Endodermal cell (in vitro differentiated cells): ENCODE measurements at regions not wholly inside any gene's neighbourhood (a gene's known extent, or its start where the extent isn't known, plus 50 kb on each side); places are given as distances from the start of the nearest gene placed in this dataset.

Source experiments
- DNase-seq: peaks from one replicate; pipeline ENCODE4 v3.0.0-alpha.2; 2017
- H3K27ac ChIP-seq: 2 replicates; pipeline ENCODE4 v1.5.1; 2013; ENCODE audit warnings: mild to moderate bottlenecking, low read depth, low read length, moderate library complexity
- H3K27me3 ChIP-seq: 2 replicates; pipeline ENCODE4 v1.6.1; 2013; ENCODE audit warnings: mild to moderate bottlenecking, low read length, moderate library complexity; ENCODE audit not compliant: insufficient read depth, control insufficient read depth, poor library complexity, severe bottlenecking
- H3K36me3 ChIP-seq: 2 replicates; pipeline ENCODE4 v1.7.0; 2013; ENCODE audit warnings: mild to moderate bottlenecking, low read length, moderate library complexity; ENCODE audit not compliant: control insufficient read depth, insufficient read depth
- H3K4me1 ChIP-seq: one replicate; pipeline ENCODE4 v1.7.0; 2013; ENCODE audit warnings: low read length; ENCODE audit not compliant: control insufficient read depth, insufficient read depth
- H3K4me3 ChIP-seq: 2 replicates; pipeline ENCODE4 v1.5.1; 2013; ENCODE audit warnings: mild to moderate bottlenecking, low read length, moderate library complexity
- H3K9ac ChIP-seq: 2 replicates; pipeline ENCODE4 v1.6.1; 2013; ENCODE audit warnings: mild to moderate bottlenecking, low read length, moderate library complexity; ENCODE audit not compliant: poor library complexity, severe bottlenecking; ENCODE audit errors: extremely low read depth
- H3K9me3 ChIP-seq: 2 replicates; pipeline ENCODE4 v1.6.1; 2013; ENCODE audit warnings: mild to moderate bottlenecking, low read length, moderate library complexity; ENCODE audit not compliant: control insufficient read depth
- H3K27ac Mint-ChIP-seq: 2 replicates; pipeline ENCODE4 v1.8.0; 2020; ENCODE audit warnings: mixed read lengths
- H3K27me3 Mint-ChIP-seq: 2 replicates; pipeline ENCODE4 v1.8.0; 2021; ENCODE audit warnings: mild to moderate bottlenecking, mixed read lengths; ENCODE audit not compliant: insufficient read depth
- H3K36me3 Mint-ChIP-seq: 2 replicates; pipeline ENCODE4 v1.8.0; 2020; ENCODE audit warnings: low read depth, mixed read lengths
- H3K4me1 Mint-ChIP-seq: 2 replicates; pipeline ENCODE4 v1.8.0; 2020; ENCODE audit warnings: mixed read lengths
- H3K4me3 Mint-ChIP-seq: 2 replicates; pipeline ENCODE4 v1.8.0; 2020; ENCODE audit warnings: mild to moderate bottlenecking, moderate library complexity, mixed read lengths
- H3K9me3 Mint-ChIP-seq: 2 replicates; pipeline ENCODE4 v1.8.0; 2020; ENCODE audit warnings: mild to moderate bottlenecking, mixed read lengths
- WGBS, 2 experiments: methylation state at CpG; one replicate each; pipeline versions ENCODE4 v1.1.5 to v1.1.7; 2013; ENCODE audit warnings: missing lambda C conversion rate in 2 of 2, mixed read lengths in 1 of 2; ENCODE audit not compliant: insufficient coverage in 1 of 2, insufficient read length in 1 of 2; 5-methylcytosine and 5-hydroxymethylcytosine counted together
- TF ChIP-seq, protein P1 (sequence below): fragments of 200-600 bp; sonication (generic); conservative IDR thresholded peaks from 2 replicates; pipeline ENCODE4 v1.5.0; 2021; ENCODE audit warnings: antibody characterized with exemption, mild to moderate bottlenecking

DNA sequence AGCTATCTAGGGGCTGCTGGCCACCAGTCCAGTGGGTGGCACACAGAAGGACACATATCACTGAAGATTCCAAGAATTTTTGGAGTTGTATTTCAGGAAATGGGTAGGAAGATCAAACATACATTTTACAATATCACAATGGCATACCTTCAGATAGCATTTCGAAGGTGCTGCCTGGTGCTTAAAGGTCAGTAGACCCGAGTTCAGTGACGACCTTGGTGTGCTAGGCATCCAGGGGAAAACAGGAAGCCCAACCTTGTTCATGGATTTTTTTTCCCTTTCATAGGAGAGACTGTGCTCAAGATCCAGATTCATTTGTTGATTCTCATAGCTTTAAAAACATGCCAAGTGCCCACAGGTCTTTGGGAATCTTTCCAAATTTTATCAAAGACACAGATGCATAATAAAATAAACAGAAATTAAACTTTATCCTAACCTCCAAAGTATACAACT, 51.0 kb upstream of the RCBTB2 start:
- peaks cover 7% of the 10 kb centered on the region for H3K4me1 Mint-ChIP-seq
- no peaks in the 10 kb centered on the region for H3K36me3 ChIP-seq
- peaks cover 7% of the 10 kb centered on the region for H3K27me3 Mint-ChIP-seq
- no peak overlapping the region for H3K27ac Mint-ChIP-seq
- TF ChIP-seq, protein P1, sequence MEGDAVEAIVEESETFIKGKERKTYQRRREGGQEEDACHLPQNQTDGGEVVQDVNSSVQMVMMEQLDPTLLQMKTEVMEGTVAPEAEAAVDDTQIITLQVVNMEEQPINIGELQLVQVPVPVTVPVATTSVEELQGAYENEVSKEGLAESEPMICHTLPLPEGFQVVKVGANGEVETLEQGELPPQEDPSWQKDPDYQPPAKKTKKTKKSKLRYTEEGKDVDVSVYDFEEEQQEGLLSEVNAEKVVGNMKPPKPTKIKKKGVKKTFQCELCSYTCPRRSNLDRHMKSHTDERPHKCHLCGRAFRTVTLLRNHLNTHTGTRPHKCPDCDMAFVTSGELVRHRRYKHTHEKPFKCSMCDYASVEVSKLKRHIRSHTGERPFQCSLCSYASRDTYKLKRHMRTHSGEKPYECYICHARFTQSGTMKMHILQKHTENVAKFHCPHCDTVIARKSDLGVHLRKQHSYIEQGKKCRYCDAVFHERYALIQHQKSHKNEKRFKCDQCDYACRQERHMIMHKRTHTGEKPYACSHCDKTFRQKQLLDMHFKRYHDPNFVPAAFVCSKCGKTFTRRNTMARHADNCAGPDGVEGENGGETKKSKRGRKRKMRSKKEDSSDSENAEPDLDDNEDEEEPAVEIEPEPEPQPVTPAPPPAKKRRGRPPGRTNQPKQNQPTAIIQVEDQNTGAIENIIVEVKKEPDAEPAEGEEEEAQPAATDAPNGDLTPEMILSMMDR = no peak
- no peak overlapping the region for H3K27ac ChIP-seq
- H3K9me3 Mint-ChIP-seq = peaks cover 11% of the 10 kb centered on the region
- H3K4me1 ChIP-seq = peaks cover 7% of the 10 kb centered on the region
- H3K4me3 ChIP-seq = no peak overlapping the region
- WGBS, 2 experiments = 87 to 95% methylated on average over 3 of the region's 3 CpGs
- DNase-seq = no peak
- H3K9me3 ChIP-seq = peaks cover 13% of the 10 kb centered on the region
- peaks cover 2% of the 10 kb centered on the region for H3K36me3 Mint-ChIP-seq
- H3K27me3 ChIP-seq = no peaks in the 10 kb centered on the region
- no peak overlapping the region for H3K9ac ChIP-seq
- H3K4me3 Mint-ChIP-seq = no peak overlapping the region

DNA sequence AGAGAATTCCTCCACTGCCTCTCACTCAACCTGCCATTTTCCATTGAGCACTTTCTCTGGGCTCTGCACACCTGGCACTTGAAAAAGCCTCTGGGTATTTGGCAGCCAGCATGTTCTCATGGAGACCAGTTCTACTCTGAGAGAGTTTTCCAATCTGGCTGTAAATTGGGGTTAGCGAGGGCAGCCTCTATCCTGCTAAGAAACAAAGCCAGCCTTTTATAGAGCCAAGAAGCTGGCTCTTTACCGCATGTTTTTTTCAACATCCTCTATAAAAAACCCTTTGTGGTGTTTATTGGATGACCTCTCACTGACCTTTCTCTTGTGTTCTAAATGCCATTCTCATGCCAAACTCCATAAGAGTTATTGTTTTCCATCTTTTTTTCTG, 52.6 kb upstream of the RCBTB2 start:
- Histone ChIP-seq H3K36me3 (no peaks in the 10 kb centered on the region), H3K4me3 (no peak overlapping the region), H3K27me3 (no peaks in the 10 kb centered on the region), H3K4me1 (no peaks in the 10 kb centered on the region), H3K27ac (peak overlapping the region; percentile 48), H3K9me3 (peaks cover 28% of the 10 kb centered on the region), H3K9ac (no peak overlapping the region)
- H3K36me3 Mint-ChIP-seq = peaks cover 4% of the 10 kb centered on the region
- peaks cover 10% of the 10 kb centered on the region for H3K27me3 Mint-ChIP-seq
- H3K4me3 Mint-ChIP-seq = no peak overlapping the region
- H3K4me1 Mint-ChIP-seq = peaks cover 3% of the 10 kb centered on the region
- TF ChIP-seq, protein P1 = no peak
- DNase-seq = no peak
- H3K9me3 Mint-ChIP-seq = peaks cover 25% of the 10 kb centered on the region
- 86% methylated on average over 2 of the region's 2 CpGs; no CpG with 5 or more reads in 1 of the 2 experiments for WGBS, 2 experiments
- H3K27ac Mint-ChIP-seq = no peak overlapping the region

DNA sequence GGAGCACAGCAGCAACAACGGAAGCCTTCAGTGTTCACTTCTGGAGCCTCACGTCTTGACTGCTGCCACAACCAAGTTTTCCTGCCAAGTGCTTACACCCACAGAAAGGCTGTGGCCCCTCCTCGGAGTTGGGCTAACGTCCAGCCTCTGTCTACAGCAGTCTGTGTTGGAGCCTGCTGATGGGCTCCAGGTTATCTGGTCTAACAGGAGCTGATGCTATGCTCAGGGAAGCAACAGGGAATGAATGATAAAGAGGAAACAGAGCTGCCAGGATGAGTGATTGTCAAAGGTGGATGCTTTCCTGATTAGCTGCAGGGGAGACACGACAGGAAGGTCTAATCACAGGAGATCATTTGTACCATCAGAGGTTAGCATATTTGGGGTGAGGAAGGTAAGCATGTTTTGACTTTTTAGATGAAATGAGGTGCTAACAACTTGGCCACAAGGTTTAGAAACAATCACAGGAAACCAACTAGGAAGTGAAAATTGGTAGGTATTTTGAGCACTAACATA, 53.8 kb upstream of the RCBTB2 start:
- TF ChIP-seq, protein P1 = no peak
- peaks cover 37% of the 10 kb centered on the region for H3K9me3 Mint-ChIP-seq
- no peaks in the 10 kb centered on the region for H3K36me3 ChIP-seq
- no peak overlapping the region for H3K9ac ChIP-seq
- WGBS, 2 experiments = 64 to 73% methylated on average over 1 to 5 of the region's 5 CpGs
- H3K27ac ChIP-seq = no peak overlapping the region
- no peaks in the 10 kb centered on the region for H3K4me1 ChIP-seq
- no peaks in the 10 kb centered on the region for H3K27me3 ChIP-seq
- H3K27ac Mint-ChIP-seq = no peak overlapping the region
- H3K4me3 Mint-ChIP-seq = no peak overlapping the region
- peaks cover 3% of the 10 kb centered on the region for H3K4me1 Mint-ChIP-seq
- H3K27me3 Mint-ChIP-seq = peaks cover 8% of the 10 kb centered on the region
- no peak for DNase-seq
- no peak overlapping the region for H3K4me3 ChIP-seq
- peaks cover 40% of the 10 kb centered on the region for H3K9me3 ChIP-seq
- H3K36me3 Mint-ChIP-seq = peaks cover 10% of the 10 kb centered on the region
